IMR-90 (cell line): ENCODE measurements at regions not wholly inside any gene's neighbourhood (a gene's known extent, or its start where the extent isn't known, plus 50 kb on each side); places are given as distances from the start of the nearest gene placed in this dataset.

Source experiments
- ATAC-seq: fragments of 200-7000 bp; cut with Tn5 transposase; 2 replicates; pipeline ENCODE4 v1.9.1; 2020; ENCODE audit warnings: low read depth, mild to moderate bottlenecking, moderate library complexity
- BruUV-seq: library from RNA; stranded (reverse); fragments of 400-500 nt; replicated peaks from 2 replicates; lab custom pipeline; 2021; lab: Mats Ljungman, UMichigan
- CTCF ChIA-PET: fragments of 300-600 bp; formaldehyde crosslinking; extraction: SDS; loops from one replicate; lab custom pipeline; 2021; ENCODE audit warnings: antibody characterized with exemption; lab: Yijun Ruan, JAX
- POLR2A ChIA-PET: fragments of 300-600 bp; sonication (Branson Sonifier 250); formaldehyde crosslinking; loops from one replicate; lab custom pipeline; 2022; ENCODE audit warnings: antibody characterized with exemption; ENCODE audit not compliant: unreplicated experiment; lab: Charles Lee
- DNase-seq: peaks from one replicate; pipeline ENCODE4 v3.0.0; 2013
- H2AFZ ChIP-seq: replicated peaks from 2 replicates; pipeline ENCODE3; 2013; ENCODE audit warnings: low read length, mild to moderate bottlenecking; ENCODE audit not compliant: poor library complexity
- H2AK5ac ChIP-seq: 2 replicates; pipeline ENCODE4 v1.6.1; 2013; ENCODE audit warnings: low read depth, low read length, inconsistent platforms
- H2AK9ac ChIP-seq: replicated peaks from 2 replicates; pipeline ENCODE3; 2013; ENCODE audit warnings: mild to moderate bottlenecking, low read depth, low read length, moderate library complexity; ENCODE audit not compliant: poor library complexity
- H2BK120ac ChIP-seq: 2 replicates; pipeline ENCODE4 v1.6.1; 2013; ENCODE audit warnings: low read depth, low read length, inconsistent platforms
- H2BK15ac ChIP-seq: 3 replicates; pipeline ENCODE4 v1.6.1; 2013; ENCODE audit warnings: low read depth, low read length, inconsistent platforms
- H2BK20ac ChIP-seq: 2 replicates; pipeline ENCODE4 v1.6.1; 2013; ENCODE audit warnings: low read depth, mild to moderate bottlenecking, inconsistent platforms, low read length, moderate library complexity
- H2BK5ac ChIP-seq: 2 replicates; pipeline ENCODE4 v1.6.1; 2013; ENCODE audit warnings: mild to moderate bottlenecking, low read depth, low read length, inconsistent platforms; ENCODE audit not compliant: poor library complexity, severe bottlenecking
- H3K14ac ChIP-seq: replicated peaks from 2 replicates; pipeline ENCODE4 v1.6.1; 2013; ENCODE audit warnings: low read depth, low read length, inconsistent platforms
- H3K18ac ChIP-seq: 2 replicates; pipeline ENCODE4 v1.6.1; 2013; ENCODE audit warnings: low read depth, low read length, control low read depth
- H3K23ac ChIP-seq: 2 replicates; pipeline ENCODE4 v1.6.1; 2013; ENCODE audit warnings: low read depth, low read length, inconsistent platforms
- H3K27ac ChIP-seq: 2 replicates; pipeline ENCODE4 v1.5.1; 2013; ENCODE audit warnings: mild to moderate bottlenecking, control low read depth, low read length; ENCODE audit not compliant: insufficient read depth
- H3K27me3 ChIP-seq: 2 replicates; pipeline ENCODE4 v1.6.1; 2013; ENCODE audit warnings: low read length; ENCODE audit not compliant: control insufficient read depth, insufficient read depth
- H3K36me3 ChIP-seq: 2 replicates; pipeline ENCODE4 v1.6.1; 2013; ENCODE audit warnings: low read length, mixed read lengths; ENCODE audit not compliant: control insufficient read depth, insufficient read depth
- H3K4ac ChIP-seq: 2 replicates; pipeline ENCODE4 v1.6.1; 2013; ENCODE audit warnings: low read depth, low read length, inconsistent platforms
- H3K4me1 ChIP-seq: 2 replicates; pipeline ENCODE4 v1.6.1; 2013; ENCODE audit warnings: low read length, mixed read lengths; ENCODE audit not compliant: control insufficient read depth, insufficient read depth
- H3K4me2 ChIP-seq: 2 replicates; pipeline ENCODE4 v1.6.1; 2013; ENCODE audit warnings: low read depth, mild to moderate bottlenecking, control low read depth, low read length, moderate library complexity
- H3K4me3 ChIP-seq: 2 replicates; pipeline ENCODE4 v1.5.1; 2013; ENCODE audit warnings: low read depth, mild to moderate bottlenecking, control low read depth, low read length, moderate library complexity; ENCODE audit not compliant: insufficient read depth
- H3K56ac ChIP-seq: 2 replicates; pipeline ENCODE4 v1.6.1; 2013; ENCODE audit warnings: low read length, inconsistent platforms; ENCODE audit not compliant: insufficient read depth; ENCODE audit errors: extremely low read depth
- H3K79me1 ChIP-seq, 2 experiments: 2 replicates each; pipeline ENCODE4 v1.6.1; 2013; ENCODE audit warnings: low read length in 2 of 2, inconsistent platforms in 1 of 2, low read depth in 1 of 2
- H3K9ac ChIP-seq: 2 replicates; pipeline ENCODE4 v1.6.1; 2013; ENCODE audit warnings: low read depth, low read length, control low read depth
- H3K9me1 ChIP-seq: 2 replicates; pipeline ENCODE4 v1.6.1; 2013; ENCODE audit warnings: low read length, inconsistent platforms; ENCODE audit not compliant: insufficient read depth
- H3K9me3 ChIP-seq: 2 replicates; pipeline ENCODE4 v1.6.1; 2013; ENCODE audit warnings: low read length; ENCODE audit not compliant: control insufficient read depth, insufficient read depth
- H4K20me1 ChIP-seq: 2 replicates; pipeline ENCODE4 v1.6.1; 2013; ENCODE audit warnings: low read length, inconsistent platforms; ENCODE audit not compliant: insufficient read depth
- H4K5ac ChIP-seq: 2 replicates; pipeline ENCODE4 v1.6.1; 2013; ENCODE audit warnings: mild to moderate bottlenecking, low read depth, low read length, control low read depth
- H4K8ac ChIP-seq, 2 experiments: 2 replicates each; pipeline ENCODE4 v1.6.1; 2013; ENCODE audit warnings: low read depth in 2 of 2, low read length in 2 of 2, control low read depth in 1 of 2, inconsistent platforms in 1 of 2
- H4K91ac ChIP-seq: 2 replicates; pipeline ENCODE4 v1.6.1; 2013; ENCODE audit warnings: low read depth, low read length, inconsistent platforms; ENCODE audit not compliant: insufficient read depth
- BHLHE40 ChIP-seq: fragments of 150-350 bp; IDR thresholded peaks from 2 replicates; pipeline ENCODE4 v1.6.1; 2016; ENCODE audit warnings: mild to moderate bottlenecking, low read depth, low read length
- CEBPB ChIP-seq: IDR thresholded peaks from 2 replicates; pipeline ENCODE4 v1.6.1; 2012; ENCODE audit warnings: low read depth, low read length, improper control_type of control experiment
- CHD1 ChIP-seq: IDR thresholded peaks from 2 replicates; pipeline ENCODE4 v1.6.1; 2012; ENCODE audit warnings: low read depth, low read length, improper control_type of control experiment
- CTCF ChIP-seq: conservative IDR thresholded peaks from 2 replicates; pipeline ENCODE4 v1.5.1; 2012; ENCODE audit warnings: mild to moderate bottlenecking, low read depth, low read length, improper control_type of control experiment
- ELK1 ChIP-seq: fragments of 150-350 bp; IDR thresholded peaks from 2 replicates; pipeline ENCODE4 v1.6.1; 2016; ENCODE audit warnings: low read depth, mild to moderate bottlenecking, low read length, moderate library complexity, borderline replicate concordance
- FOS ChIP-seq: fragments of 150-350 bp; IDR thresholded peaks from 2 replicates; pipeline ENCODE4 v1.6.1; 2016; ENCODE audit warnings: low read depth, low read length
- MAFK ChIP-seq: IDR thresholded peaks from 2 replicates; pipeline ENCODE4 v1.6.1; 2012; ENCODE audit warnings: low read depth, low read length, improper control_type of control experiment
- MAZ ChIP-seq: IDR thresholded peaks from 2 replicates; pipeline ENCODE4 v1.6.1; 2012; ENCODE audit warnings: low read depth, mild to moderate bottlenecking, low read length, improper control_type of control experiment, moderate library complexity, borderline replicate concordance
- MXI1 ChIP-seq: IDR thresholded peaks from 2 replicates; pipeline ENCODE4 v1.6.1; 2012; ENCODE audit warnings: low read depth, mild to moderate bottlenecking, low read length, moderate library complexity, borderline replicate concordance
- NFE2L2 ChIP-seq: fragments of 150-350 bp; IDR thresholded peaks from 2 replicates; pipeline ENCODE4 v1.6.1; 2016; ENCODE audit warnings: low read depth, mild to moderate bottlenecking, low read length
- POLR2A ChIP-seq: IDR thresholded peaks from 2 replicates; pipeline ENCODE4 v1.6.1; 2012; ENCODE audit warnings: mild to moderate bottlenecking, low read depth, low read length
- RAD21 ChIP-seq: IDR thresholded peaks from 2 replicates; pipeline ENCODE4 v1.6.1; 2012; ENCODE audit warnings: low read length, improper control_type of control experiment
- RCOR1 ChIP-seq: IDR thresholded peaks from 2 replicates; pipeline ENCODE4 v1.6.1; 2012; ENCODE audit warnings: mild to moderate bottlenecking, low read length, improper control_type of control experiment; ENCODE audit not compliant: insufficient replicate concordance
- RFX5 ChIP-seq: IDR thresholded peaks from 2 replicates; pipeline ENCODE4 v1.8.0; 2012; ENCODE audit warnings: low read depth, mild to moderate bottlenecking, low read length, moderate library complexity
- SMC3 ChIP-seq: fragments of 150-350 bp; IDR thresholded peaks from 2 replicates; pipeline ENCODE4 v1.6.1; 2016; ENCODE audit warnings: low read depth, mild to moderate bottlenecking, antibody characterized with exemption, low read length, moderate library complexity
- USF2 ChIP-seq: fragments of 150-350 bp; IDR thresholded peaks from 2 replicates; pipeline ENCODE4 v1.6.1; 2017; ENCODE audit warnings: mild to moderate bottlenecking, antibody characterized with exemption, low read length, low read depth
- WGBS, 2 experiments: methylation state at CpG; one replicate each; pipeline versions ENCODE4 v1.1.5 to v1.1.7; 2013; ENCODE audit warnings: missing lambda C conversion rate in 2 of 2; ENCODE audit not compliant: insufficient read length in 1 of 2; ENCODE audit errors: extremely low coverage in 2 of 2; 5-methylcytosine and 5-hydroxymethylcytosine counted together
- dilution Hi-C: fragments of 300-500 bp; cut with HindIII; formaldehyde crosslinking; loops from one replicate; pipeline ENCODE4 v1.14.3; 2018; ENCODE audit warnings: low sequenced_read_pairs; ENCODE audit not compliant: unreplicated experiment
- in situ Hi-C: fragments of 300-500 bp; cut with MboI; formaldehyde crosslinking; loops from 3 replicates; pipeline ENCODE4 v1.14.3; 2019; ENCODE audit warnings: low sequenced_read_pairs, inconsistent platforms, mixed read lengths
- intact Hi-C: fragments of 100-400 bp; cut with micrococcal nuclease; formaldehyde crosslinking; loops from 2 replicates; pipeline ENCODE4 v1.10.0; 2022

GRCh38 chr1:72781038-72781437, 498.7 kb upstream of the NEGR1 start:
- no peak overlapping the region for H4K8ac ChIP-seq
- no CpG with 5 or more reads among the region's 1 CpG for WGBS, 2 experiments
- no peak overlapping the region for H3K4me2 ChIP-seq
- DNase-seq (no peak), ATAC-seq (no peak)
- H4K91ac ChIP-seq: no peak overlapping the region
- H3K4ac ChIP-seq: no peak overlapping the region
- no peak overlapping the region for H2BK20ac ChIP-seq
- no peak overlapping the region for H4K5ac ChIP-seq
- H2BK15ac ChIP-seq: no peak overlapping the region
- H3K9me3 ChIP-seq: no peaks in the 10 kb centered on the region; the same call in 1 of the 2 replicates
- no peaks in the 10 kb centered on the region for H3K27me3 ChIP-seq
- no peaks in the 10 kb centered on the region for H3K79me1 ChIP-seq
- H3K4me1 ChIP-seq: no peaks in the 10 kb centered on the region
- no peak overlapping the region for H3K23ac ChIP-seq
- dilution Hi-C loops (no loop called here), in situ Hi-C loops (no loop called here), intact Hi-C loops (no loop called here)
- POLR2A ChIA-PET: no interaction called here
- no peak overlapping the region for H3K14ac ChIP-seq
- no peaks in the 10 kb centered on the region for H3K9me1 ChIP-seq
- CTCF ChIA-PET: no interaction called here
- no peak overlapping the region for H2AK5ac ChIP-seq
- BruUV-seq: no TSS peak
- H4K20me1 ChIP-seq: no peaks in the 10 kb centered on the region
- H3K56ac ChIP-seq: no peak overlapping the region
- TF ChIP-seq RCOR1: no peak
- TF ChIP-seq USF2: no peak
- no peak for TF ChIP-seq MAZ
- no peak for TF ChIP-seq FOS
- TF ChIP-seq MXI1: no peak
- TF ChIP-seq SMC3: no peak
- no peak for TF ChIP-seq ELK1
- no peak for TF ChIP-seq CEBPB
- no peak for TF ChIP-seq BHLHE40
- TF ChIP-seq RAD21: no peak
- TF ChIP-seq MAFK: no peak
- TF ChIP-seq NFE2L2: no peak
- TF ChIP-seq CTCF: no peak
- no peak for TF ChIP-seq POLR2A
- no peak for TF ChIP-seq RFX5
- no peak for TF ChIP-seq CHD1
- no peak overlapping the region for H3K18ac ChIP-seq
- H3K9ac ChIP-seq: no peak overlapping the region
- H2BK5ac ChIP-seq: no peak overlapping the region
- no peak overlapping the region for H2BK120ac ChIP-seq
- H2AFZ ChIP-seq: no peak overlapping the region
- H3K36me3 ChIP-seq: no peaks in the 10 kb centered on the region
- no peak overlapping the region for H3K4me3 ChIP-seq
- H3K27ac ChIP-seq: no peak overlapping the region
- no peak overlapping the region for H2AK9ac ChIP-seq
